ENCODE measurements at regions not wholly inside any gene's neighbourhood (a gene's known extent, or its start where the extent isn't known, plus 50 kb on each side); places are given as distances from the start of the nearest gene placed in this dataset.
"Not testable (repeated sequence)": the region's sequence is repeated elsewhere in the genome, so short reads cannot be mapped to it uniquely, and the experiment has no call there.

DNA sequence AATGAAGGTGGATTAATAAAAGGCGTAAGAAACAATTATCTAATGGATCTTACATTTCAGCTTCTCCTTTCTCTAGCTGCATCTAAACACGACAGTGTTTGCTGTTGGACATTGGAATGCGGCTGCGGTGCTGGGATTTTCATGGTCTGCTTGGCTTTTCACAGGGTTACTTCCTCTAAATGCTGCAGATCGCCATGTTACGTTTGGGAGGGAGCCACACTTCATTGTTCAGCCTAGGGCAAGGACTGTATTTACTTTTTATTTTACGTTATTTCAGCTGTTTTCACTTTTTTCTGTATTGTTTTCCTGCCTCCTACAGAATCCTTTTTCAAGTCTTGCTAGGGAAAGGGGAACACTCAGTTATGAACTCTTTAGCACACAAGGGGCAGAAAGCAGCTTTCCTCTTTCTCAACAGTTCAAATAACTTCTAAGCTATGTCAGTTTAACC, 97.9 kb upstream of the MTHFD1L start:
- no peaks in the 10 kb centered on the region for H3K9me3 ChIP-seq (ENCODE audit: control insufficient read depth, insufficient read depth, low read length)
- H3K27me3 ChIP-seq (ENCODE audit: control insufficient read depth, insufficient read depth, low read length), result no peaks in the 10 kb centered on the region
- peaks cover 25% of the 10 kb centered on the region for H3K4me1 ChIP-seq (ENCODE audit: control insufficient read depth, insufficient read depth, low read length)
- no peaks in the 10 kb centered on the region for H3K36me3 ChIP-seq (ENCODE audit: control insufficient read depth, insufficient read depth, low read length)
- H3K4me3 ChIP-seq (ENCODE audit: low read depth, low read length), result no peak overlapping the region
- no peak overlapping the region for H3K27ac ChIP-seq (ENCODE audit: low read depth, low read length)
- no peak overlapping the region for H3K9ac ChIP-seq (ENCODE audit: low read depth, low read length)

DNA sequence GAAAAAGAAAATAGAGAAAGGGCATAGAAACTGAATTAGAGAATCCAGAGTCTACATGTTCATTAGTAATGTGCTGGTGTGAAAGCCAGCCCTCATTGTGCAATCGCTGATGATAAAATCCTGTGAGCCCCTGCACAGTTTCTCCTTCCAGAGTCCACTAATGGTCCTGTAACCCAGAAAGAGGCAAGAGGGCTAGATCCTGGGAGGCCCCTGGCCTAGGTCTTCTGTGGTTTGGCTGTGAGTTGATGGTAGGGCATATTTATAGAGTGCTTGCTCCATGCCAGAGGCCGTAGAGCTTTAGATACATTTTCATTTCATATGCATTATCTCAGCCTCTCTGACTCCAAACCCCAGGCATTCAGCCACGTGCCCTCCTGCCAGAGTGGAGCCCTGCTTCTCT, 94.9 kb upstream of the MTHFD1L start:
- Histone ChIP-seq H3K36me3 (ENCODE audit: control insufficient read depth, insufficient read depth, low read length) (no peaks in the 10 kb centered on the region), H3K4me3 (ENCODE audit: low read depth, low read length) (no peak overlapping the region)

DNA sequence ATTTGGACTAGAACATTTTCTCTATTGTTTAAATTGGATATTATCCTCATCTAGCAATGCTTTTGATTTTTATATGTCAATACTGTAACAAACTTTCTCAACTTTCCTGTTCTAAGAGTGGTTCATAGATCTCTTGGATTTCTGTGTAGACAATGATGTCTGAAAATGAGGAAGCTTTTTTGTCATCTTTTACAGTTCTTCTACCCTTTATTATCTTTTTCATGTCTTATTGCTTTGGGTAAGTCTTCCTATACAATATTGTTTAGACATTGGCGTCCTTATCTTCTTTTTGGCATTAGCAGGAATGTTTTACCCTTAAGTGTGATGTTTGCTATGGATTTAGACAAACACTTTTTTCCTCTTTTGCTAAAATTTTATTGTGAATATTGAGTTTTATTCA, 91.5 kb upstream of the MTHFD1L start:
- Histone ChIP-seq H3K9ac (ENCODE audit: low read depth, low read length) (no peak overlapping the region), H3K4me1 (ENCODE audit: control insufficient read depth, insufficient read depth, low read length) (no peaks in the 10 kb centered on the region), H3K9me3 (ENCODE audit: control insufficient read depth, insufficient read depth, low read length) (peaks cover 3% of the 10 kb centered on the region; the same call in 1 of the 2 replicates), H3K27ac (ENCODE audit: low read depth, low read length) (no peak overlapping the region), H3K36me3 (ENCODE audit: control insufficient read depth, insufficient read depth, low read length) (no peaks in the 10 kb centered on the region), H3K27me3 (ENCODE audit: control insufficient read depth, insufficient read depth, low read length) (no peaks in the 10 kb centered on the region), H3K4me3 (ENCODE audit: low read depth, low read length) (no peak overlapping the region)

More for the DNA sequence above, 94.9 kb upstream of the MTHFD1L start:
- Histone ChIP-seq H3K4me1 (ENCODE audit: control insufficient read depth, insufficient read depth, low read length) (peaks cover 24% of the 10 kb centered on the region), H3K9me3 (ENCODE audit: control insufficient read depth, insufficient read depth, low read length) (peaks cover 3% of the 10 kb centered on the region; the same call in 1 of the 2 replicates), H3K9ac (ENCODE audit: low read depth, low read length) (no peak overlapping the region), H3K27me3 (ENCODE audit: control insufficient read depth, insufficient read depth, low read length) (no peaks in the 10 kb centered on the region), H3K27ac (ENCODE audit: low read depth, low read length) (no peak overlapping the region)

GRCh38 chr6:150775415-150776203, 89.9 kb upstream of the MTHFD1L start:
- H3K4me1 ChIP-seq (ENCODE audit: control insufficient read depth, insufficient read depth, low read length), result no peaks in the 10 kb centered on the region
- no peak overlapping the region for H3K4me3 ChIP-seq (ENCODE audit: low read depth, low read length)
- no peaks in the 10 kb centered on the region for H3K36me3 ChIP-seq (ENCODE audit: control insufficient read depth, insufficient read depth, low read length)
- no peaks in the 10 kb centered on the region for H3K27me3 ChIP-seq (ENCODE audit: control insufficient read depth, insufficient read depth, low read length)
- no peak overlapping the region for H3K27ac ChIP-seq (ENCODE audit: low read depth, low read length)
- peaks cover 3% of the 10 kb centered on the region; the same call in 1 of the 2 replicates for H3K9me3 ChIP-seq (ENCODE audit: control insufficient read depth, insufficient read depth, low read length)
- no peak overlapping the region for H3K9ac ChIP-seq (ENCODE audit: low read depth, low read length)

- Histone ChIP-seq H3K27ac (ENCODE audit: low read depth, low read length) (no peak overlapping the region), H3K9ac (ENCODE audit: low read depth, low read length) (no peak overlapping the region)
Measured at GRCh38 chr6:150777736-150778135, 87.8 kb upstream of the MTHFD1L start.

GRCh38 chr6:150783813-150784212, 81.7 kb upstream of the MTHFD1L start:
- Histone ChIP-seq H3K27ac (ENCODE audit: low read depth, low read length) (no peak overlapping the region), H3K27me3 (ENCODE audit: control insufficient read depth, insufficient read depth, low read length) (no peaks in the 10 kb centered on the region), H3K9me3 (ENCODE audit: control insufficient read depth, insufficient read depth, low read length) (no peaks in the 10 kb centered on the region), H3K36me3 (ENCODE audit: control insufficient read depth, insufficient read depth, low read length) (no peaks in the 10 kb centered on the region), H3K9ac (ENCODE audit: low read depth, low read length) (no peak overlapping the region), H3K4me3 (ENCODE audit: low read depth, low read length) (no peak overlapping the region), H3K4me1 (ENCODE audit: control insufficient read depth, insufficient read depth, low read length) (no peaks in the 10 kb centered on the region)

More at GRCh38 chr6:150777736-150778135, 87.8 kb upstream of the MTHFD1L start:
- Histone ChIP-seq H3K9me3 (ENCODE audit: control insufficient read depth, insufficient read depth, low read length) (peaks cover 3% of the 10 kb centered on the region; the same call in 1 of the 2 replicates), H3K4me3 (ENCODE audit: low read depth, low read length) (no peak overlapping the region), H3K27me3 (ENCODE audit: control insufficient read depth, insufficient read depth, low read length) (no peaks in the 10 kb centered on the region), H3K36me3 (ENCODE audit: control insufficient read depth, insufficient read depth, low read length) (no peaks in the 10 kb centered on the region), H3K4me1 (ENCODE audit: control insufficient read depth, insufficient read depth, low read length) (no peaks in the 10 kb centered on the region)

GRCh38 chr6:150787429-150787828, 78.1 kb upstream of the MTHFD1L start:
- H3K27me3 ChIP-seq (ENCODE audit: control insufficient read depth, insufficient read depth, low read length), result no peaks in the 10 kb centered on the region
- H3K9me3 ChIP-seq (ENCODE audit: control insufficient read depth, insufficient read depth, low read length), result no peaks in the 10 kb centered on the region
- H3K36me3 ChIP-seq (ENCODE audit: control insufficient read depth, insufficient read depth, low read length), result no peaks in the 10 kb centered on the region
- no peak overlapping the region for H3K9ac ChIP-seq (ENCODE audit: low read depth, low read length)
- H3K4me3 ChIP-seq (ENCODE audit: low read depth, low read length), result no peak overlapping the region
- no peak overlapping the region for H3K27ac ChIP-seq (ENCODE audit: low read depth, low read length)
- H3K4me1 ChIP-seq (ENCODE audit: control insufficient read depth, insufficient read depth, low read length), result no peaks in the 10 kb centered on the region

GRCh38 chr6:150788089-150788488, 77.4 kb upstream of the MTHFD1L start:
- Histone ChIP-seq H3K36me3 (ENCODE audit: control insufficient read depth, insufficient read depth, low read length) (no peaks in the 10 kb centered on the region), H3K27me3 (ENCODE audit: control insufficient read depth, insufficient read depth, low read length) (no peaks in the 10 kb centered on the region), H3K27ac (ENCODE audit: low read depth, low read length) (no peak overlapping the region), H3K9ac (ENCODE audit: low read depth, low read length) (no peak overlapping the region), H3K4me3 (ENCODE audit: low read depth, low read length) (no peak overlapping the region), H3K4me1 (ENCODE audit: control insufficient read depth, insufficient read depth, low read length) (no peaks in the 10 kb centered on the region), H3K9me3 (ENCODE audit: control insufficient read depth, insufficient read depth, low read length) (no peaks in the 10 kb centered on the region)

DNA sequence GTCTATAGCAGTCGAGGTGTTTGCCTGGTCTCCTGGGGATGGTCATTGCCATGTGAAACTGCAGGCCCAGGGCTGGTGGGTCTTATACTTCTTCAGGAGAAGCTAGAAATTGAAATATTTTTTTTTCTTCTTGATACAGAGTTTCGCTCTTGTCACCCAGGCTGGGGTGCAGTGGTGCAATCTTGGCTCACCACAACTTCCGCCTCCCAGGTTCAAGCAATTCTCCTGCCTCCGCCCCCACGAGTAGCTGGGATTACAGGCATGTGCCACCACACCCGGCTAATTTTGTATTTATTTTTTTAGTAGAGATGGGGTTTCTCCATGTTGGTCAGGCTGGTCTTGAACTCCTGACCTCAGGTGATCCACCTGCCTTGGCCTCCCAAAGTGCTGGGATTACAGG, 75.6 kb upstream of the MTHFD1L start:
- not testable (repeated sequence) for H3K4me3 ChIP-seq (ENCODE audit: low read depth, low read length); H3K4me1 ChIP-seq (ENCODE audit: control insufficient read depth, insufficient read depth, low read length); H3K27me3 ChIP-seq (ENCODE audit: control insufficient read depth, insufficient read depth, low read length); H3K9me3 ChIP-seq (ENCODE audit: control insufficient read depth, insufficient read depth, low read length); H3K9ac ChIP-seq (ENCODE audit: low read depth, low read length); H3K27ac ChIP-seq (ENCODE audit: low read depth, low read length); H3K36me3 ChIP-seq (ENCODE audit: control insufficient read depth, insufficient read depth, low read length)

- H3K4me1 ChIP-seq (ENCODE audit: control insufficient read depth, insufficient read depth, low read length), result no peaks in the 10 kb centered on the region
- H3K4me3 ChIP-seq (ENCODE audit: low read depth, low read length), result no peak overlapping the region
- no peaks in the 10 kb centered on the region for H3K27me3 ChIP-seq (ENCODE audit: control insufficient read depth, insufficient read depth, low read length)
- H3K36me3 ChIP-seq (ENCODE audit: control insufficient read depth, insufficient read depth, low read length), result no peaks in the 10 kb centered on the region
- no peak overlapping the region for H3K27ac ChIP-seq (ENCODE audit: low read depth, low read length)
- no peak overlapping the region for H3K9ac ChIP-seq (ENCODE audit: low read depth, low read length)
- H3K9me3 ChIP-seq (ENCODE audit: control insufficient read depth, insufficient read depth, low read length), result no peaks in the 10 kb centered on the region
Measured at GRCh38 chr6:150791717-150792116, 73.8 kb upstream of the MTHFD1L start.

GRCh38 chr6:150797949-150798348, 67.6 kb upstream of the MTHFD1L start:
- Histone ChIP-seq H3K4me1 (ENCODE audit: control insufficient read depth, insufficient read depth, low read length) (0 out of 2 replicates have a peak, but pooled peaks cover 5% of the 10 kb centered on the region), H3K27me3 (ENCODE audit: control insufficient read depth, insufficient read depth, low read length) (peaks cover 11% of the 10 kb centered on the region), H3K36me3 (ENCODE audit: control insufficient read depth, insufficient read depth, low read length) (no peaks in the 10 kb centered on the region), H3K4me3 (ENCODE audit: low read depth, low read length) (no peak overlapping the region), H3K9ac (ENCODE audit: low read depth, low read length) (no peak overlapping the region), H3K9me3 (ENCODE audit: control insufficient read depth, insufficient read depth, low read length) (no peaks in the 10 kb centered on the region), H3K27ac (ENCODE audit: low read depth, low read length) (no peak overlapping the region)

Measured in HUES48 (cell line).